HEK293T (cell line): ENCODE measurements at regions not wholly inside any gene's neighbourhood (a gene's known extent, or its start where the extent isn't known, plus 50 kb on each side); places are given as distances from the start of the nearest gene placed in this dataset.

ENCODE experiments used
- CTCF ChIA-PET: fragments of 350-600 bp; formaldehyde crosslinking; extraction: SDS; loops from one replicate; lab custom pipeline; 2021; ENCODE audit warnings: antibody characterized with exemption, inconsistent platforms; lab: Yijun Ruan, JAX
- POLR2A ChIA-PET: fragments of 350-600 bp; formaldehyde crosslinking; extraction: SDS; loops from one replicate; lab custom pipeline; 2020; ENCODE audit warnings: antibody characterized with exemption, inconsistent platforms; lab: Yijun Ruan, JAX
- DNase-seq: peaks from one replicate; pipeline ENCODE4 v3.0.0; 2012; ENCODE audit warnings: mixed read lengths; ENCODE audit errors: extremely low spot score
- ARNT ChIP-seq: fragments of 450-650 bp; IDR thresholded peaks from 2 replicates; pipeline ENCODE4 v1.6.1; 2017; ENCODE audit warnings: mild to moderate bottlenecking
- BHLHE40 ChIP-seq: fragments of 450-650 bp; IDR thresholded peaks from 2 replicates; pipeline ENCODE4 v1.6.1; 2016; ENCODE audit warnings: mild to moderate bottlenecking, moderate library complexity, borderline replicate concordance
- CTBP1 ChIP-seq: fragments of 450-650 bp; IDR thresholded peaks from 2 replicates; pipeline ENCODE4 v1.6.1; 2016; ENCODE audit warnings: borderline replicate concordance
- ELF4 ChIP-seq: fragments of 450-650 bp; IDR thresholded peaks from 2 replicates; pipeline ENCODE4 v1.6.1; 2017; ENCODE audit warnings: antibody characterized with exemption
- FOXA1 ChIP-seq: fragments of 450-650 bp; IDR thresholded peaks from 2 replicates; pipeline ENCODE4 v1.6.1; 2016; ENCODE audit warnings: mild to moderate bottlenecking
- FOXK2 ChIP-seq: fragments of 450-650 bp; IDR thresholded peaks from 2 replicates; pipeline ENCODE4 v1.6.1; 2016; ENCODE audit warnings: mild to moderate bottlenecking
- FOXM1 ChIP-seq: fragments of 450-650 bp; IDR thresholded peaks from 2 replicates; pipeline ENCODE4 v1.6.1; 2017; ENCODE audit warnings: mild to moderate bottlenecking, borderline replicate concordance
- HDGF ChIP-seq: fragments of 450-650 bp; IDR thresholded peaks from 2 replicates; pipeline ENCODE4 v1.6.1; 2017; ENCODE audit warnings: antibody characterized with exemption, borderline replicate concordance
- L3MBTL2 ChIP-seq: fragments of 450-650 bp; conservative IDR thresholded peaks from 2 replicates; pipeline ENCODE4 v1.6.1; 2016; ENCODE audit warnings: mild to moderate bottlenecking
- LEF1 ChIP-seq: fragments of 450-650 bp; IDR thresholded peaks from 2 replicates; pipeline ENCODE4 v1.6.1; 2017; ENCODE audit warnings: mild to moderate bottlenecking, borderline replicate concordance
- NFRKB ChIP-seq: fragments of 450-650 bp; IDR thresholded peaks from 2 replicates; pipeline ENCODE4 v1.6.1; 2016; ENCODE audit warnings: mild to moderate bottlenecking, moderate library complexity
- PKNOX1 ChIP-seq: fragments of 450-650 bp; IDR thresholded peaks from 2 replicates; pipeline ENCODE4 v1.6.1; 2016
- SP1 ChIP-seq: fragments of 450-650 bp; IDR thresholded peaks from 2 replicates; pipeline ENCODE4 v1.6.1; 2017
- SUZ12 ChIP-seq: fragments of 450-650 bp; IDR thresholded peaks from 2 replicates; pipeline ENCODE4 v1.6.1; 2016; ENCODE audit warnings: mild to moderate bottlenecking
- TARDBP ChIP-seq: fragments of 450-650 bp; IDR thresholded peaks from 2 replicates; pipeline ENCODE4 v1.6.1; 2016
- ZNF384 ChIP-seq: fragments of 450-650 bp; IDR thresholded peaks from 2 replicates; pipeline ENCODE4 v1.6.1; 2016

- no peak for DNase-seq
- POLR2A ChIA-PET = interaction anchor here (1.6 kb wide), 1 partner anchor 72 kb away, joined by 4 read pairs; the partner anchor contains the start of gene ZFP36L2
- CTCF ChIA-PET = no interaction called here
- TF ChIP-seq ZNF384 = no peak
- no peak for TF ChIP-seq NFRKB
- TF ChIP-seq FOXA1 = no peak
- no peak for TF ChIP-seq TARDBP
- no peak for TF ChIP-seq ARNT
- no peak for TF ChIP-seq CTBP1
- no peak for TF ChIP-seq FOXM1
- no peak for TF ChIP-seq BHLHE40
- no peak for TF ChIP-seq SP1
- no peak for TF ChIP-seq FOXK2
- TF ChIP-seq SUZ12 = no peak
- no peak for TF ChIP-seq PKNOX1
- no peak for TF ChIP-seq ELF4
- no peak for TF ChIP-seq HDGF
- no peak for TF ChIP-seq L3MBTL2
- no peak for TF ChIP-seq LEF1
Measured at GRCh38 chr2:43154685-43155084, 71.7 kb downstream of the ZFP36L2 start.

DNA sequence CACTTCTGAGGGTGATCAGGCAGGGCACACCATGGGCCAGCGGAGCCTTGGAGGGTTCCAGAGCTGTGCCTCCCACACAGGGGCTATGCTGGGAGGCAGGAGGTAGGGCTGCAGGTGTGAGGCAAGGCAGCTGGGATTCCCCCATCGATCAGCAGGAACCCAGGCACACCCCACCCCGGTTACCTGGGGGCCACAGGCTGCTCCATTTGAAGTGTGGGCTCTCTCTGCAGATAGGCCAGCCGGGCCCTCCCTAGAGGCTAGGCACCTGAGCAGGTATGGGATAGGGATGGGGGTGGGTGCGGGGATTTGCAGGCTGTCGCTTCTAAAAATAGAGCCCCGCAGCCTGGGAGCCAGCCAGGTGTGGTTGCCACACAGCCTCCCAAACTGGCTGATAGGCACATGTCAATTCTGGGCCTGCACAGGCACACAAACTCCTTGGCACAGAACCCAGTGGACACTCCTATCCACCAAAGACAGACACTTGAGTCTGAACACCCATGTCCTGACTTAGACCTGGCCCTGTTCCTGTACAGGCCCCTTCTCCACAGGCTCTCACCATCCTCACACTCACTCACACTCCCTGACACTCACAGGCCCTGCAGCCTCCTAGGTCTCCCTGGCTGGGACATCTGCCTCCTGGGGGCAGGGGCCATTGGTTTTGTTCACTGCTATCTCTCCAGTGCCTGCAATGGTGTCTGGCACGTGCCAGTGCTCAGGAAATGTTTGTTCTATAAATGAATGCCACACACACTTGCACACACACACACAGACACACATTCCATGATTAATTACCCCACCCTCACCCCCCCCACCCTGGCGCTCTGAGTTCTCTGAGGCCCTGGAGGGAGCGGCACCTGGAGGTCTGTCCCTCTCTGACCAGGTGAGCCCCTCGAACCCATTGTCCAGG is 73.4 kb downstream of the ZFP36L2 start:
- POLR2A ChIA-PET = no interaction called here
- no peak for DNase-seq
- CTCF ChIA-PET = no interaction called here
- no peak for TF ChIP-seq PKNOX1
- TF ChIP-seq BHLHE40 = no peak
- no peak for TF ChIP-seq ZNF384
- no peak for TF ChIP-seq ELF4
- TF ChIP-seq CTBP1 = no peak
- no peak for TF ChIP-seq LEF1
- TF ChIP-seq ARNT = no peak
- no peak for TF ChIP-seq FOXM1
- TF ChIP-seq TARDBP = no peak
- TF ChIP-seq SP1 = no peak
- TF ChIP-seq L3MBTL2 = no peak

- DNase-seq = no peak
- POLR2A ChIA-PET = no interaction called here
- CTCF ChIA-PET = interaction anchor here (1.2 kb wide), 1 partner anchor 17 kb away, joined by 3 read pairs; no protein-coding TSS in a partner anchor
- TF ChIP-seq L3MBTL2 (no peak), NFRKB (no peak), HDGF (no peak), SUZ12 (no peak), CTBP1 (no peak), LEF1 (no peak), SP1 (no peak), ZNF384 (no peak), FOXM1 (no peak), PKNOX1 (no peak), ELF4 (no peak), FOXK2 (no peak), BHLHE40 (no peak), FOXA1 (no peak)
Measured at GRCh38 chr2:43152186-43152585, 74.2 kb downstream of the ZFP36L2 start.

DNA sequence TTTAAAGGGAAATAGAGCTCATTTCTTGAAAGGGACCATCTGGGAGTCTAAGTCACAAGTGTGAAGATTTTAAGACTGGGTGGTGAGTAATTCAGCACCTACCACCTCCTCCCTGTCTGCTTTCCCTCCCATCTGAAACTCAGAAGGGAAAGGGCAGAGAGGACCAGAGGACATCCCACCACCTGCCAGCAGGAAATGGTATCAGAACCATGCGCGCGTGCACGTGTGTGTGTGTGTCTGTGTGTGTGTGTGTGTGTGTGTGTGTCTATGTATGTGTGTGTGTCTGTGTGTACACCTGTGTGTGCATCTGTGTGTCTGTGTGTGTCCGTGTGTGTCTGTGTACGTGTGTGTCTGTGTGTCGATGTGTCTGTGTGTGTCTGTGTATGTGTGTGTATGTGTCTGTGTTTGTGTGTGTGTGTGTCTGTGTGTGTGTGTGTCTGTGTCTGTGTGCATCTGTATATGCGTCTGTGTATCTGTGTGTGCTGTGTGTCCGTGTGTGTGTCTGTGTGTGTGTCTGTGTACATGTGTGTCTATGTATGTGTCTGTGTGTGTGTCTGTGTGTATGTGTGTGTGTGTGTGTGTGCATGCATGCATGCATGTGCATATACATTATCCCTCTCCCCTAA is 76.8 kb downstream of the ZFP36L2 start:
- TF ChIP-seq FOXK2 = no peak
- TF ChIP-seq PKNOX1 = no peak
- no peak for TF ChIP-seq LEF1
- TF ChIP-seq CTBP1 = no peak
- TF ChIP-seq BHLHE40 = no peak
- TF ChIP-seq ARNT = no peak
- TF ChIP-seq ELF4 = no peak
- no peak for TF ChIP-seq FOXM1
- no peak for TF ChIP-seq HDGF
- TF ChIP-seq NFRKB = no peak
- no peak for TF ChIP-seq ZNF384
- DNase-seq = no peak
- CTCF ChIA-PET = no interaction called here
- POLR2A ChIA-PET = no interaction called here

GRCh38 chr2:43146083-43146482 is 80.3 kb downstream of the ZFP36L2 start:
- POLR2A ChIA-PET = no interaction called here
- CTCF ChIA-PET = interaction anchor here (0.6 kb wide), 1 partner anchor 18 kb away, joined by 3 read pairs; no protein-coding TSS in a partner anchor
- DNase-seq = no peak
- TF ChIP-seq L3MBTL2 = no peak
- TF ChIP-seq ARNT = no peak
- no peak for TF ChIP-seq LEF1
- no peak for TF ChIP-seq BHLHE40
- TF ChIP-seq CTBP1 = no peak
- TF ChIP-seq HDGF = no peak
- no peak for TF ChIP-seq FOXM1
- no peak for TF ChIP-seq PKNOX1
